ENCODE measurements at regions not wholly inside any gene's neighbourhood (a gene's known extent, or its start where the extent isn't known, plus 50 kb on each side); places are given as distances from the start of the nearest gene placed in this dataset.
"Not testable (repeated sequence)": the region's sequence is repeated elsewhere in the genome, so short reads cannot be mapped to it uniquely, and the experiment has no call there.

- ChIA-PET CTCF (no interaction called here), POLR2A (no interaction called here)
- H3K9me3 ChIP-seq (ENCODE audit: control extremely low read depth in 1 of 5, control insufficient read depth in 4 of 5, insufficient read depth in 2 of 5, low read depth in 1 of 5, low read length in 4 of 5), result no peaks in the 10 kb centered on the region
- no peak overlapping the region for H3K4me3 ChIP-seq (ENCODE audit: control insufficient read depth in 1 of 7, extremely low read depth in 1 of 7, insufficient read depth in 4 of 7, low read depth in 2 of 7, low read length in 6 of 7)
- no peak for DNase-seq
- H3K27ac ChIP-seq (ENCODE audit: insufficient read depth in 1 of 2, low read depth in 1 of 2, low read length in 2 of 2, poor library complexity in 1 of 2, severe bottlenecking in 2 of 2), result no peak overlapping the region
- no peaks in the 10 kb centered on the region for H3K27me3 ChIP-seq (replicated peaks in 2 of 5; ENCODE audit: control insufficient read depth in 4 of 5, insufficient read depth in 5 of 5, low read length in 4 of 5)
- H3K4me1 ChIP-seq (ENCODE audit: control extremely low read depth in 1 of 4, control insufficient read depth in 4 of 4, insufficient read depth in 4 of 4, low read length in 3 of 4), result no peaks in the 10 kb centered on the region
- no peaks in the 10 kb centered on the region for H3K36me3 ChIP-seq (ENCODE audit: control insufficient read depth in 4 of 4, insufficient read depth in 4 of 4, low read length in 3 of 4)
These were observed 555.4 kb upstream of the SGO1 start for GRCh38 chr3:20741381-20741780.

GRCh38 chr3:20739814-20740213, 553.8 kb upstream of the SGO1 start:
- Histone ChIP-seq H3K27ac (ENCODE audit: insufficient read depth in 1 of 2, low read depth in 1 of 2, low read length in 2 of 2, poor library complexity in 1 of 2, severe bottlenecking in 2 of 2) (no peak overlapping the region), H3K27me3 (replicated peaks in 2 of 5; ENCODE audit: control insufficient read depth in 4 of 5, insufficient read depth in 5 of 5, low read length in 4 of 5) (no peaks in the 10 kb centered on the region), H3K9me3 (ENCODE audit: control extremely low read depth in 1 of 5, control insufficient read depth in 4 of 5, insufficient read depth in 2 of 5, low read depth in 1 of 5, low read length in 4 of 5) (no peaks in the 10 kb centered on the region), H3K36me3 (ENCODE audit: control insufficient read depth in 4 of 4, insufficient read depth in 4 of 4, low read length in 3 of 4) (no peaks in the 10 kb centered on the region), H3K4me3 (ENCODE audit: control insufficient read depth in 1 of 7, extremely low read depth in 1 of 7, insufficient read depth in 4 of 7, low read depth in 2 of 7, low read length in 6 of 7) (no peak overlapping the region), H3K4me1 (ENCODE audit: control extremely low read depth in 1 of 4, control insufficient read depth in 4 of 4, insufficient read depth in 4 of 4, low read length in 3 of 4) (no peaks in the 10 kb centered on the region)
- ChIA-PET CTCF (interaction anchor here (1.0 kb wide), 1 partner anchor 10 kb away, joined by 3 read pairs; no protein-coding TSS in a partner anchor), POLR2A (no interaction called here)
- DNase-seq, result no peak

DNA sequence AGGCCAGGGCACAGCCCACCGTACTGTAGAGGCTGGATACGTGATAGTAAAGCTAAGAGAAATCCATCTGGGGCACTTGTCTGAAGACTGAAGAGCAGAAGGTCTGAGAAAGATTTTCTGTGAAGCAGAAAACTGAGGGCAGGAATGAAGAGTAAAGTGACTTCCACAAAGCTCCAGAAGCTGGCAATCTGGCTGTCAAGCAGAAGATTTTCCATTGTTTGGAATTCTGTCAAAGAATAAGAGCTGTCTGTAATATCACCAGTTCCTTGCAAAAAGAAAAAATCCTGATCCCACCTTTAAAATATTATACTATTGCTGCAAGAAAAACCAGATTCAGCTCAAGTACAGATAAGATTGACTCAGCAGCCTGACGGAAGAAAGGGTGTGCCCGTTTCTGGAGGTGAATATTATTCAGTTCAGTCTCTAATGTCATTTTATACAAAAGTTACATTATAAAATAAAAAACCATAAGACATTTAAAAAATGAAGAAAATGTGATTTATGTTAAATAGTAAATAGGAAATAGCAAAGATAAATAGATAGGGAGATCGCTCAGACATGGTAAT, 550.4 kb upstream of the SGO1 start:
- POLR2A ChIA-PET, result no interaction called here
- DNase-seq, result no peak
- CTCF ChIA-PET, result no interaction called here
- H3K27ac ChIP-seq (ENCODE audit: insufficient read depth in 1 of 2, low read depth in 1 of 2, low read length in 2 of 2, poor library complexity in 1 of 2, severe bottlenecking in 2 of 2), result no peak overlapping the region
- H3K27me3 ChIP-seq (replicated peaks in 2 of 5; ENCODE audit: control insufficient read depth in 4 of 5, insufficient read depth in 5 of 5, low read length in 4 of 5), result no peaks in the 10 kb centered on the region
- no peak overlapping the region for H3K4me3 ChIP-seq (ENCODE audit: control insufficient read depth in 1 of 7, extremely low read depth in 1 of 7, insufficient read depth in 4 of 7, low read depth in 2 of 7, low read length in 6 of 7)
- 75% methylated on average over 2 of the region's 5 CpGs for WGBS (ENCODE audit: insufficient coverage)
- no peaks in the 10 kb centered on the region for H3K36me3 ChIP-seq (ENCODE audit: control insufficient read depth in 4 of 4, insufficient read depth in 4 of 4, low read length in 3 of 4)
- no peaks in the 10 kb centered on the region for H3K4me1 ChIP-seq (ENCODE audit: control extremely low read depth in 1 of 4, control insufficient read depth in 4 of 4, insufficient read depth in 4 of 4, low read length in 3 of 4)
- H3K9me3 ChIP-seq (ENCODE audit: control extremely low read depth in 1 of 5, control insufficient read depth in 4 of 5, insufficient read depth in 2 of 5, low read depth in 1 of 5, low read length in 4 of 5), result peaks cover 0 to 2% (median 0%) of the 10 kb centered on the region in 5 experiments

DNA sequence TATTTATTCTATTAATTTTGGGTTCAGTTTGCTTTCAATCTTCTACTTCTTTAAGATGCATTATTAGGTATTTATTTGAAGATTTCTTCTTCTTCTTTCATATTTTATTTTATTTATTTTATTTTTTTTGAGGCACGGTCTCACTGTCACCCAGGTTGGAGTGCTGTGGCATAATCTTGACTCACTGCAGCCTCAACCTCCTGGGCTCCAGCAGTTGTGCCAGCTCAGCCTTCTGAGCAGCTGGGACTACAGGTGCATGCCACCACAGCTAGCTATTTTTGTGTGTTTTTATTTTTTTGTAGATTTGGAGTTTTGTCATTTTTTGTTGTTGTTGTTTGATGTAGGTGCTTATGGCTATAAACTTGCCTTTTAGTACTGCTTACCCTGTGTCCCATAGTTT, 543.2 kb upstream of the SGO1 start:
- POLR2A ChIA-PET, result no interaction called here
- CTCF ChIA-PET, result no interaction called here
- no peak overlapping the region for H3K27ac ChIP-seq (ENCODE audit: insufficient read depth in 1 of 2, low read depth in 1 of 2, low read length in 2 of 2, poor library complexity in 1 of 2, severe bottlenecking in 2 of 2)
- DNase-seq, result no peak
- H3K27me3 ChIP-seq (replicated peaks in 2 of 5; ENCODE audit: control insufficient read depth in 4 of 5, insufficient read depth in 5 of 5, low read length in 4 of 5), result no peaks in the 10 kb centered on the region
- no peak overlapping the region for H3K4me3 ChIP-seq (ENCODE audit: control insufficient read depth in 1 of 7, extremely low read depth in 1 of 7, insufficient read depth in 4 of 7, low read depth in 2 of 7, low read length in 6 of 7)
- H3K36me3 ChIP-seq (ENCODE audit: control insufficient read depth in 4 of 4, insufficient read depth in 4 of 4, low read length in 3 of 4), result no peaks in the 10 kb centered on the region
- 100% methylated on average over 1 of the region's 1 CpG for WGBS (ENCODE audit: insufficient coverage)
- no peaks in the 10 kb centered on the region for H3K4me1 ChIP-seq (ENCODE audit: control extremely low read depth in 1 of 4, control insufficient read depth in 4 of 4, insufficient read depth in 4 of 4, low read length in 3 of 4)
- H3K9me3 ChIP-seq (ENCODE audit: control extremely low read depth in 1 of 5, control insufficient read depth in 4 of 5, insufficient read depth in 2 of 5, low read depth in 1 of 5, low read length in 4 of 5), result peaks cover 0 to 2% (median 0%) of the 10 kb centered on the region in 5 experiments

DNA sequence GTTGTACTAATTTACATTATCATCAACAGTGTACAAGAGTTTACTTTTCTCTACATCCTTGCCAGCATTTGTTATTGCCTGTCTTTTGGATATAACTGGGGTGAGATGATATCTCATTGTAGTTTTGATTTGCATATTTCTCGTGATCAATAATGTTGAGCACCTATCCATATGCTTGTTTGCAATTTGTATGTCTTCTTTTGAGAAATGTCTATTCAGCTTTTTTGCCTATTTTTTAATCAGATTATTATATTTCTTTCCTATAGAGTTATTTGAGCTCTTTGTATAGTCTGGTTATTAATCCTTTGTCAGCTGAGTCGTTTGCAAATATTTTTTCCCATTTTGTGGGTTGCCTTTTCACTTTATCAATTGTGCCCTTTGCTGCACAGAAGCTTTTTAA, 540.8 kb upstream of the SGO1 start:
- Histone ChIP-seq H3K9me3 (ENCODE audit: control extremely low read depth in 1 of 5, control insufficient read depth in 4 of 5, insufficient read depth in 2 of 5, low read depth in 1 of 5, low read length in 4 of 5) (no peaks in the 10 kb centered on the region), H3K27me3 (replicated peaks in 2 of 5; ENCODE audit: control insufficient read depth in 4 of 5, insufficient read depth in 5 of 5, low read length in 4 of 5) (no peaks in the 10 kb centered on the region), H3K36me3 (ENCODE audit: control insufficient read depth in 4 of 4, insufficient read depth in 4 of 4, low read length in 3 of 4) (no peaks in the 10 kb centered on the region), H3K4me3 (ENCODE audit: control insufficient read depth in 1 of 7, extremely low read depth in 1 of 7, insufficient read depth in 4 of 7, low read depth in 2 of 7, low read length in 6 of 7) (no peak overlapping the region), H3K27ac (ENCODE audit: insufficient read depth in 1 of 2, low read depth in 1 of 2, low read length in 2 of 2, poor library complexity in 1 of 2, severe bottlenecking in 2 of 2) (no peak overlapping the region), H3K4me1 (ENCODE audit: control extremely low read depth in 1 of 4, control insufficient read depth in 4 of 4, insufficient read depth in 4 of 4, low read length in 3 of 4) (no peaks in the 10 kb centered on the region)
- CTCF ChIA-PET, result no interaction called here
- POLR2A ChIA-PET, result no interaction called here
- WGBS (ENCODE audit: insufficient coverage), result no CpG with 5 or more reads among the region's 2 CpGs
- DNase-seq, result no peak

- ChIA-PET POLR2A (no interaction called here), CTCF (no interaction called here)
- H3K4me3 ChIP-seq (ENCODE audit: control insufficient read depth in 1 of 7, extremely low read depth in 1 of 7, insufficient read depth in 4 of 7, low read depth in 2 of 7, low read length in 6 of 7), result no peak overlapping the region
- no CpG with 5 or more reads among the region's 1 CpG for WGBS (ENCODE audit: insufficient coverage)
- no peaks in the 10 kb centered on the region for H3K4me1 ChIP-seq (ENCODE audit: control extremely low read depth in 1 of 4, control insufficient read depth in 4 of 4, insufficient read depth in 4 of 4, low read length in 3 of 4)
- no peak overlapping the region for H3K27ac ChIP-seq (ENCODE audit: insufficient read depth in 1 of 2, low read depth in 1 of 2, low read length in 2 of 2, poor library complexity in 1 of 2, severe bottlenecking in 2 of 2)
- no peak for DNase-seq
- no peaks in the 10 kb centered on the region for H3K9me3 ChIP-seq (ENCODE audit: control extremely low read depth in 1 of 5, control insufficient read depth in 4 of 5, insufficient read depth in 2 of 5, low read depth in 1 of 5, low read length in 4 of 5)
- no peaks in the 10 kb centered on the region for H3K27me3 ChIP-seq (replicated peaks in 2 of 5; ENCODE audit: control insufficient read depth in 4 of 5, insufficient read depth in 5 of 5, low read length in 4 of 5)
- no peaks in the 10 kb centered on the region for H3K36me3 ChIP-seq (ENCODE audit: control insufficient read depth in 4 of 4, insufficient read depth in 4 of 4, low read length in 3 of 4)
These were observed 538.2 kb upstream of the SGO1 start for GRCh38 chr3:20724241-20724640.

DNA sequence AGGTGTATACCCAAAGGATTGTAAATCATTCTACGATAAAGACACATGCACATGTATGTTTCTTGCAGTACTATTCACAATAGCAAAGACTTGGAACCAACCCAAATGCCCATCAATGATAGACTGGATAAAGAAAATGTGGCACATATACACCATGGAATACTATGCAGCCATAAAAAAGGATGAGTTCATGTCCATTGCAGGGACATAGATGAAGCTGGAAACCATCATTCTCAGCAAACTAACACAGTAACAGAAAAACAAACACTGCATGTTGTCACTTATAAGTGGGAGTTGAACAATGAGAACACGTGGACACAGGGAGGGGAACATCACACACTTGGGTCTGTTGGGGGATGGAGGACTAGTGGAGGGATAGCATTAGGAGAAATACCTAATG, 530.4 kb upstream of the SGO1 start:
- POLR2A ChIA-PET, result not testable (repeated sequence)

More for the DNA sequence above, 530.4 kb upstream of the SGO1 start:
- CTCF ChIA-PET; H3K36me3 ChIP-seq (ENCODE audit: control insufficient read depth in 4 of 4, insufficient read depth in 4 of 4, low read length in 3 of 4); H3K4me3 ChIP-seq (ENCODE audit: control insufficient read depth in 1 of 7, extremely low read depth in 1 of 7, insufficient read depth in 4 of 7, low read depth in 2 of 7, low read length in 6 of 7); DNase-seq; H3K27ac ChIP-seq (ENCODE audit: insufficient read depth in 1 of 2, low read depth in 1 of 2, low read length in 2 of 2, poor library complexity in 1 of 2, severe bottlenecking in 2 of 2); H3K4me1 ChIP-seq (ENCODE audit: control extremely low read depth in 1 of 4, control insufficient read depth in 4 of 4, insufficient read depth in 4 of 4, low read length in 3 of 4); H3K27me3 ChIP-seq (replicated peaks in 2 of 5; ENCODE audit: control insufficient read depth in 4 of 5, insufficient read depth in 5 of 5, low read length in 4 of 5); H3K9me3 ChIP-seq (ENCODE audit: control extremely low read depth in 1 of 5, control insufficient read depth in 4 of 5, insufficient read depth in 2 of 5, low read depth in 1 of 5, low read length in 4 of 5): not testable (repeated sequence)
- WGBS (ENCODE audit: insufficient coverage), result 100% methylated on average over 1 of the region's 2 CpGs
